HepG2 (cell line): ENCODE measurements at regions not wholly inside any gene's neighbourhood (a gene's known extent, or its start where the extent isn't known, plus 50 kb on each side); places are given as distances from the start of the nearest gene placed in this dataset.

Experiments
- BHLHE40 ChIP-seq: IDR thresholded peaks from 2 replicates; pipeline ENCODE4 v1.6.1; 2011; ENCODE audit warnings: low read length, improper control_type of control experiment
- CENPT ChIP-seq: sonication (generic); formaldehyde crosslinking; IDR thresholded peaks from 2 replicates; pipeline ENCODE4 v1.8.0; 2022; ENCODE audit warnings: low read depth, mild to moderate bottlenecking, moderate library complexity, missing genetic modification reagents
- CREB1 ChIP-seq, 2 experiments: fragments of 450-650 bp in 1 of 2; IDR thresholded peaks; 2 replicates each; pipeline ENCODE4 v1.6.1; 2016 to 2017; ENCODE audit warnings: control low read depth in 1 of 2, mild to moderate bottlenecking in 1 of 2, missing compliant biosample characterization in 1 of 2, missing genetic modification characterization in 1 of 2
- HMG20A ChIP-seq: IDR thresholded peaks from 2 replicates; pipeline ENCODE4 v1.6.1; 2016; ENCODE audit warnings: borderline replicate concordance
- HOXA5 ChIP-seq: sonication (generic); formaldehyde crosslinking; IDR thresholded peaks from 2 replicates; pipeline ENCODE4 v1.4.0; 2020; ENCODE audit warnings: missing genetic modification reagents
- KLF9 ChIP-seq: IDR thresholded peaks from 2 replicates; pipeline ENCODE4 v1.6.1; 2016; ENCODE audit warnings: low read depth
- RBM39 ChIP-seq: fragments of 200-400 bp; formaldehyde crosslinking; IDR thresholded peaks from one replicate; pipeline ENCODE4 v1.6.1; 2018; ENCODE audit warnings: antibody characterized with exemption, mild to moderate bottlenecking, low read depth, low read length; ENCODE audit not compliant: poor library complexity, severe bottlenecking
- TCF12 ChIP-seq, 2 experiments: fragments of 450-650 bp in 1 of 2; sonication (generic) in 1 of 2; formaldehyde crosslinking in 1 of 2; IDR thresholded peaks; 2 replicates each; pipeline versions ENCODE4 v1.6.1 to v1.8.0; 2017 to 2022; ENCODE audit warnings: antibody characterized with exemption in 1 of 2, mild to moderate bottlenecking in 1 of 2, missing genetic modification reagents in 1 of 2, moderate library complexity in 1 of 2
- ZNF17 ChIP-seq: sonication (generic); formaldehyde crosslinking; IDR thresholded peaks from 2 replicates; pipeline ENCODE4 v1.5.0; 2020; ENCODE audit warnings: mild to moderate bottlenecking, missing genetic modification reagents
- ZNF234 ChIP-seq: sonication (generic); formaldehyde crosslinking; conservative IDR thresholded peaks from 2 replicates; pipeline ENCODE4 v1.5.1; 2020; ENCODE audit warnings: mild to moderate bottlenecking, missing genetic modification reagents
- TF ChIP-seq, protein P1 (sequence below): sonication (generic); formaldehyde crosslinking; IDR thresholded peaks from 2 replicates; pipeline ENCODE4 v1.4.0; 2020; ENCODE audit warnings: missing genetic modification reagents
- TF ChIP-seq, protein P2 (sequence below): sonication (generic); formaldehyde crosslinking; IDR thresholded peaks from 2 replicates; pipeline ENCODE4 v1.5.0; 2020; ENCODE audit warnings: mild to moderate bottlenecking, missing genetic modification reagents, moderate library complexity
- TF ChIP-seq, protein P3 (sequence below), 2 experiments: fragments of 450-650 bp in 1 of 2; sonication (generic) in 1 of 2; formaldehyde crosslinking; IDR thresholded peaks; 2 replicates each; pipeline versions ENCODE4 v1.5.0 to v1.8.0; 2020 to 2022; ENCODE audit warnings: mild to moderate bottlenecking in 1 of 2, missing genetic modification reagents in 1 of 2
- TF ChIP-seq, protein P4 (sequence below): sonication (generic); formaldehyde crosslinking; IDR thresholded peaks from 2 replicates; pipeline ENCODE4 v1.5.0; 2020; ENCODE audit warnings: missing genetic modification reagents, mild to moderate bottlenecking, borderline replicate concordance

DNA sequence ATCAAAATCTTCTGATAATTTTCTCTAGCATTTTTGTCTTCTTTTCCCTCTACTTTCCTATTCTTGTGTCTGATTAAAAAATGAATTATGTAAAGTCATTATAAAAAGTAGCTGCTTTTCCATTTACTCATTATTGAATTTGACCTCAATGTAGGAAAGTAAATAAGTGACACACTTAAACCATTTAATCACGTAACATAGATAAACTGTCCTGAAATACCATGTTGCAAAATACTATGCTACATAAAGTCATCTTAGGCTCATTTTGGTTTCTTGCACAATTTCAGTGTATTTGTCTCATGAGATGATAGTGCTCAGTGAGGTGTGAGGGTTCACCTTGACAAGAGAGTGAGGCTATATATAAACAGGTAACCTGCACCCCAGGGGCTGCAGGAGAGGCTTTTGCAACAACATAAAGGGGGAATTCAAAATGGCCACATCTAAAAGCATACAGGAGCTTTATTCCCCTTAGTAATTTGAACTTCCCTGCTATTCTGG lies 502.7 kb downstream of the RNF144A start:
- TF ChIP-seq, protein P1, sequence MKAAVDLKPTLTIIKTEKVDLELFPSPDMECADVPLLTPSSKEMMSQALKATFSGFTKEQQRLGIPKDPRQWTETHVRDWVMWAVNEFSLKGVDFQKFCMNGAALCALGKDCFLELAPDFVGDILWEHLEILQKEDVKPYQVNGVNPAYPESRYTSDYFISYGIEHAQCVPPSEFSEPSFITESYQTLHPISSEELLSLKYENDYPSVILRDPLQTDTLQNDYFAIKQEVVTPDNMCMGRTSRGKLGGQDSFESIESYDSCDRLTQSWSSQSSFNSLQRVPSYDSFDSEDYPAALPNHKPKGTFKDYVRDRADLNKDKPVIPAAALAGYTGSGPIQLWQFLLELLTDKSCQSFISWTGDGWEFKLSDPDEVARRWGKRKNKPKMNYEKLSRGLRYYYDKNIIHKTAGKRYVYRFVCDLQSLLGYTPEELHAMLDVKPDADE (CRISPR knock-in tag), result no peak
- TF ChIP-seq TCF12 (IDR thresholded peaks at IDR 0.05) (no peak), TCF12 (CRISPR knock-in tag; IDR thresholded peaks at IDR 0.05) (no peak), ZNF17 (CRISPR knock-in tag) (no peak), HOXA5 (no peak), KLF9 (no peak), CREB1 (IDR thresholded peaks at IDR 0.05) (no peak), CREB1 (CRISPR knock-in tag; IDR thresholded peaks at IDR 0.05) (no peak), CENPT (CRISPR knock-in tag) (no peak), BHLHE40 (no peak), ZNF234 (CRISPR knock-in tag) (no peak), RBM39 (no peak), HMG20A (CRISPR knock-in tag) (no peak)
- TF ChIP-seq, protein P2, sequence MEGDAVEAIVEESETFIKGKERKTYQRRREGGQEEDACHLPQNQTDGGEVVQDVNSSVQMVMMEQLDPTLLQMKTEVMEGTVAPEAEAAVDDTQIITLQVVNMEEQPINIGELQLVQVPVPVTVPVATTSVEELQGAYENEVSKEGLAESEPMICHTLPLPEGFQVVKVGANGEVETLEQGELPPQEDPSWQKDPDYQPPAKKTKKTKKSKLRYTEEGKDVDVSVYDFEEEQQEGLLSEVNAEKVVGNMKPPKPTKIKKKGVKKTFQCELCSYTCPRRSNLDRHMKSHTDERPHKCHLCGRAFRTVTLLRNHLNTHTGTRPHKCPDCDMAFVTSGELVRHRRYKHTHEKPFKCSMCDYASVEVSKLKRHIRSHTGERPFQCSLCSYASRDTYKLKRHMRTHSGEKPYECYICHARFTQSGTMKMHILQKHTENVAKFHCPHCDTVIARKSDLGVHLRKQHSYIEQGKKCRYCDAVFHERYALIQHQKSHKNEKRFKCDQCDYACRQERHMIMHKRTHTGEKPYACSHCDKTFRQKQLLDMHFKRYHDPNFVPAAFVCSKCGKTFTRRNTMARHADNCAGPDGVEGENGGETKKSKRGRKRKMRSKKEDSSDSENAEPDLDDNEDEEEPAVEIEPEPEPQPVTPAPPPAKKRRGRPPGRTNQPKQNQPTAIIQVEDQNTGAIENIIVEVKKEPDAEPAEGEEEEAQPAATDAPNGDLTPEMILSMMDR (CRISPR knock-in tag), result no peak
- TF ChIP-seq, protein P3, sequence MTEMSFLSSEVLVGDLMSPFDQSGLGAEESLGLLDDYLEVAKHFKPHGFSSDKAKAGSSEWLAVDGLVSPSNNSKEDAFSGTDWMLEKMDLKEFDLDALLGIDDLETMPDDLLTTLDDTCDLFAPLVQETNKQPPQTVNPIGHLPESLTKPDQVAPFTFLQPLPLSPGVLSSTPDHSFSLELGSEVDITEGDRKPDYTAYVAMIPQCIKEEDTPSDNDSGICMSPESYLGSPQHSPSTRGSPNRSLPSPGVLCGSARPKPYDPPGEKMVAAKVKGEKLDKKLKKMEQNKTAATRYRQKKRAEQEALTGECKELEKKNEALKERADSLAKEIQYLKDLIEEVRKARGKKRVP (CRISPR knock-in tag; IDR thresholded peaks at IDR 0.05), result no peak
- TF ChIP-seq, protein P4, sequence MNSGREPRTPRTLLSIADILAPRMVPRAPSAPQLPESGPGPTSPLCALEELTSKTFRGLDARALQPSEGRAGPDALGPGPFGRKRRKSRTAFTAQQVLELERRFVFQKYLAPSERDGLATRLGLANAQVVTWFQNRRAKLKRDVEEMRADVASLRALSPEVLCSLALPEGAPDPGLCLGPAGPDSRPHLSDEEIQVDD (CRISPR knock-in tag), result no peak
